ENCODE measurements at regions not wholly inside any gene's neighbourhood (a gene's known extent, or its start where the extent isn't known, plus 50 kb on each side); places are given as distances from the start of the nearest gene placed in this dataset.

- no peaks in the 10 kb centered on the region for H3K79me2 ChIP-seq (ENCODE audit: insufficient read depth, low read length)
- no peaks in the 10 kb centered on the region for H4K20me1 ChIP-seq (ENCODE audit: low read depth, low read length)
- no peaks in the 10 kb centered on the region for H3K27me3 ChIP-seq (ENCODE audit: low read length)
- TF ChIP-seq EZH2phosphoT487 (conservative IDR thresholded peaks at IDR 0.05; ENCODE audit: low read length) = no peak
- TF ChIP-seq CTCF (IDR thresholded peaks at IDR 0.05; ENCODE audit: insufficient read depth, low read length, poor library complexity, severe bottlenecking) = no peak
- no peak overlapping the region for H3K4me2 ChIP-seq (ENCODE audit: low read depth, low read length, poor library complexity, severe bottlenecking)
- no peak overlapping the region for H3K27ac ChIP-seq (ENCODE audit: low read depth, low read length)
- no peak overlapping the region for H3K9ac ChIP-seq (ENCODE audit: low read length)
- H2AFZ ChIP-seq (ENCODE audit: low read depth, low read length, severe bottlenecking) = no peak overlapping the region
- no peaks in the 10 kb centered on the region for H3F3A ChIP-seq (ENCODE audit: insufficient read depth)
- H3K9me2 ChIP-seq (replicated peaks; ENCODE audit: insufficient read depth, low read length) = no peaks in the 10 kb centered on the region
- no peaks in the 10 kb centered on the region for H3K36me3 ChIP-seq (ENCODE audit: low read length)
- H3K4me3 ChIP-seq (ENCODE audit: insufficient read depth, low read length, poor library complexity, severe bottlenecking) = no peak overlapping the region
- no peaks in the 10 kb centered on the region for H3K9me3 ChIP-seq (ENCODE audit: insufficient read depth, low read length)
Measured at GRCh38 chr18:41119031-41119430, 836.0 kb upstream of the PIK3C3 start.

GRCh38 chr18:41113885-41114482, 841.0 kb upstream of the PIK3C3 start:
- Histone ChIP-seq H3K9ac (ENCODE audit: low read length) (no peak overlapping the region), H3K9me2 (replicated peaks; ENCODE audit: insufficient read depth, low read length) (no peaks in the 10 kb centered on the region), H2AFZ (ENCODE audit: low read depth, low read length, severe bottlenecking) (no peak overlapping the region), H3K79me2 (ENCODE audit: insufficient read depth, low read length) (no peaks in the 10 kb centered on the region), H3K27ac (ENCODE audit: low read depth, low read length) (no peak overlapping the region), H3K4me2 (ENCODE audit: low read depth, low read length, poor library complexity, severe bottlenecking) (no peak overlapping the region), H3K9me3 (ENCODE audit: insufficient read depth, low read length) (0 out of 2 replicates have a peak, but pooled peaks cover 3% of the 10 kb centered on the region), H4K20me1 (ENCODE audit: low read depth, low read length) (no peaks in the 10 kb centered on the region), H3K4me3 (ENCODE audit: insufficient read depth, low read length, poor library complexity, severe bottlenecking) (no peak overlapping the region), H3F3A (ENCODE audit: insufficient read depth) (no peaks in the 10 kb centered on the region), H3K36me3 (ENCODE audit: low read length) (no peaks in the 10 kb centered on the region), H3K27me3 (ENCODE audit: low read length) (no peaks in the 10 kb centered on the region)
- TF ChIP-seq EZH2phosphoT487 (conservative IDR thresholded peaks at IDR 0.05; ENCODE audit: low read length) = no peak
- TF ChIP-seq CTCF (IDR thresholded peaks at IDR 0.05; ENCODE audit: insufficient read depth, low read length, poor library complexity, severe bottlenecking) = no peak

GRCh38 chr18:41099451-41099850, 855.6 kb upstream of the PIK3C3 start:
- H3F3A ChIP-seq (ENCODE audit: insufficient read depth) = no peaks in the 10 kb centered on the region
- TF ChIP-seq EZH2phosphoT487 (conservative IDR thresholded peaks at IDR 0.05; ENCODE audit: low read length) (no peak), CTCF (IDR thresholded peaks at IDR 0.05; ENCODE audit: insufficient read depth, low read length, poor library complexity, severe bottlenecking) (no peak)
- no peak overlapping the region for H3K4me3 ChIP-seq (ENCODE audit: insufficient read depth, low read length, poor library complexity, severe bottlenecking)
- H3K9me3 ChIP-seq (ENCODE audit: insufficient read depth, low read length) = no peaks in the 10 kb centered on the region
- no peaks in the 10 kb centered on the region for H3K36me3 ChIP-seq (ENCODE audit: low read length)
- no peaks in the 10 kb centered on the region for H4K20me1 ChIP-seq (ENCODE audit: low read depth, low read length)
- no peak overlapping the region for H3K9ac ChIP-seq (ENCODE audit: low read length)
- no peak overlapping the region for H2AFZ ChIP-seq (ENCODE audit: low read depth, low read length, severe bottlenecking)
- H3K27me3 ChIP-seq (ENCODE audit: low read length) = no peaks in the 10 kb centered on the region
- H3K4me2 ChIP-seq (ENCODE audit: low read depth, low read length, poor library complexity, severe bottlenecking) = no peak overlapping the region
- H3K27ac ChIP-seq (ENCODE audit: low read depth, low read length) = no peak overlapping the region
- no peaks in the 10 kb centered on the region for H3K9me2 ChIP-seq (replicated peaks; ENCODE audit: insufficient read depth, low read length)
- no peaks in the 10 kb centered on the region for H3K79me2 ChIP-seq (ENCODE audit: insufficient read depth, low read length)

Measured in SU-DHL-6 (cell line).